Nephron progenitor cell (in vitro differentiated cells): ENCODE measurements at regions not wholly inside any gene's neighbourhood (a gene's known extent, or its start where the extent isn't known, plus 50 kb on each side); places are given as distances from the start of the nearest gene placed in this dataset.

Source experiments
- DNase-seq: peaks from one replicate; pipeline ENCODE4 v3.0.0; 2021
- H3K27ac Mint-ChIP-seq: 2 replicates; pipeline ENCODE4 v1.8.0; 2021; ENCODE audit warnings: mild to moderate bottlenecking, moderate library complexity, mixed read lengths
- H3K27me3 Mint-ChIP-seq: 2 replicates; pipeline ENCODE4 v1.8.0; 2021; ENCODE audit warnings: mild to moderate bottlenecking, low read depth, mixed read lengths; ENCODE audit not compliant: poor library complexity
- H3K36me3 Mint-ChIP-seq: 2 replicates; pipeline ENCODE4 v1.8.0; 2021; ENCODE audit warnings: low read depth, mixed read lengths
- H3K4me1 Mint-ChIP-seq: 2 replicates; pipeline ENCODE4 v1.8.0; 2021; ENCODE audit warnings: mixed read lengths
- H3K4me3 Mint-ChIP-seq: 2 replicates; pipeline ENCODE4 v1.8.0; 2021; ENCODE audit warnings: mild to moderate bottlenecking, moderate library complexity, mixed read lengths
- H3K9me3 Mint-ChIP-seq: 2 replicates; pipeline ENCODE4 v1.8.0; 2021; ENCODE audit warnings: mild to moderate bottlenecking, moderate library complexity, mixed read lengths
- TF ChIP-seq, protein P1 (sequence below): fragments of 200-600 bp; sonication (generic); IDR thresholded peaks from 2 replicates; pipeline ENCODE4 v1.5.0; 2021; ENCODE audit warnings: antibody characterized with exemption

DNA sequence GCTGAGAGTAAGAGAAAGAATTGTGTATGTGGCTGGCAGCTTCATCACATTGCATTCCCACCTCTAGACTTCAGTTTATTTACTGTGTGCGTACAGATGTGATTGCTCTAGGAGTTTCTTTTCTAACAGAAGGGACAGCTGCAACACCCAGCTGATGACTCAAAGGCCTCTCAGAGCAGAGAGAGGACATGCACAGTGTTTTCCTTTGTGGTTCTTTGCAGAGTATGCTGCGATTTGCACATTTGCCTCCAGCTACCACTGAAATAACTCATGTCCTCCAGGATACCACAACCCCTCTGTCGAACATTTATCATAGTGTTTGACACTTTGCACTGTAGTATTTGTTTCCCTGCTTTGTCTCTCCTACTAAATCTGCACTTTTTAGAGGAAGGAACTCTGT is 294.1 kb downstream of the STIM2 start:
- H3K9me3 Mint-ChIP-seq: no peaks in the 10 kb centered on the region
- DNase-seq: no peak
- H3K4me3 Mint-ChIP-seq: no peak overlapping the region
- H3K4me1 Mint-ChIP-seq: peaks cover 17% of the 10 kb centered on the region
- peaks cover 3% of the 10 kb centered on the region for H3K27me3 Mint-ChIP-seq
- no peaks in the 10 kb centered on the region for H3K36me3 Mint-ChIP-seq
- TF ChIP-seq, protein P1, sequence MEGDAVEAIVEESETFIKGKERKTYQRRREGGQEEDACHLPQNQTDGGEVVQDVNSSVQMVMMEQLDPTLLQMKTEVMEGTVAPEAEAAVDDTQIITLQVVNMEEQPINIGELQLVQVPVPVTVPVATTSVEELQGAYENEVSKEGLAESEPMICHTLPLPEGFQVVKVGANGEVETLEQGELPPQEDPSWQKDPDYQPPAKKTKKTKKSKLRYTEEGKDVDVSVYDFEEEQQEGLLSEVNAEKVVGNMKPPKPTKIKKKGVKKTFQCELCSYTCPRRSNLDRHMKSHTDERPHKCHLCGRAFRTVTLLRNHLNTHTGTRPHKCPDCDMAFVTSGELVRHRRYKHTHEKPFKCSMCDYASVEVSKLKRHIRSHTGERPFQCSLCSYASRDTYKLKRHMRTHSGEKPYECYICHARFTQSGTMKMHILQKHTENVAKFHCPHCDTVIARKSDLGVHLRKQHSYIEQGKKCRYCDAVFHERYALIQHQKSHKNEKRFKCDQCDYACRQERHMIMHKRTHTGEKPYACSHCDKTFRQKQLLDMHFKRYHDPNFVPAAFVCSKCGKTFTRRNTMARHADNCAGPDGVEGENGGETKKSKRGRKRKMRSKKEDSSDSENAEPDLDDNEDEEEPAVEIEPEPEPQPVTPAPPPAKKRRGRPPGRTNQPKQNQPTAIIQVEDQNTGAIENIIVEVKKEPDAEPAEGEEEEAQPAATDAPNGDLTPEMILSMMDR: no peak
- H3K27ac Mint-ChIP-seq: no peak overlapping the region

DNA sequence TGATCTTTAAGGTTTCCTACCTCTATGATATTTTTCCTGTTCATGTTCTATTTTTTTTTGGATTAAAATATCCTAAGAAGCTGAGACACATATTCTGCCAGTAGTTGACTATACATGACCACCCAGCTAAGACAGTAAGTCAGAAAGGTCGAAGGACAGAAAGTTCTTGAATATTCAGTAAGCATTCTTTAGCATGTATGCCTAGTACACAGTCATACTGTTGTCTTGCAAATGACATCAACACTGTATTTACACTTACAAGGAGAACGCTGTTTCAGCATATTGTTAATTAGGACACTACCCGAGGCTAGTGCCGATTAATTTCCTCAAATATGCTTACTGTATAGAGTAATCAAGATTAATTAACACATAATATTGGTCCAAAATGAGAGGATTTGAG is 300.6 kb downstream of the STIM2 start:
- no peak overlapping the region for H3K4me3 Mint-ChIP-seq
- DNase-seq: no peak
- no peak overlapping the region for H3K27ac Mint-ChIP-seq
- no peaks in the 10 kb centered on the region for H3K36me3 Mint-ChIP-seq
- H3K27me3 Mint-ChIP-seq: no peaks in the 10 kb centered on the region
- H3K4me1 Mint-ChIP-seq: no peaks in the 10 kb centered on the region
- peaks cover 4% of the 10 kb centered on the region for H3K9me3 Mint-ChIP-seq
- TF ChIP-seq, protein P1: no peak

DNA sequence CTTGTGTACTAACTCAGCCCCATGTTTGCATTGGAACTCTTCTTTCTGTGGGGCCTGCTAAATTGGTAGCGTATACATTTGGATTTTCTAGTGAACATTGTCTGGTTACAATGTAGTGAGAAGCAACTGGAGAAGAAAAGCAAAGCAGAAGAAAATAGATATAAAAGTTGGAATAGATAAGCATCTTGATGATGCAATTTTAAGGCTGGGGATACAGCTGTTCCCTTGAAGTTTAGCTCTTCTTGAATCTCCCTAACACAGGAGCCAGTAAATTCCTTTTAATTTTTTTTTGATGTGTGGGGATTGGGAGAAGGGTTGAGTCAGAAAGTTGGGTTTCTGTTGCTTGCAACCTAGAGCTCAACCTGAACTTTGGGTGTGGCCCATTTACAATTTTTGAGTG is 308.1 kb downstream of the STIM2 start:
- no peak for DNase-seq
- H3K9me3 Mint-ChIP-seq: peaks cover 4% of the 10 kb centered on the region
- TF ChIP-seq, protein P1: no peak
- no peaks in the 10 kb centered on the region for H3K4me1 Mint-ChIP-seq
- H3K4me3 Mint-ChIP-seq: no peak overlapping the region
- H3K36me3 Mint-ChIP-seq: no peaks in the 10 kb centered on the region
- no peaks in the 10 kb centered on the region for H3K27me3 Mint-ChIP-seq
- no peak overlapping the region for H3K27ac Mint-ChIP-seq

DNA sequence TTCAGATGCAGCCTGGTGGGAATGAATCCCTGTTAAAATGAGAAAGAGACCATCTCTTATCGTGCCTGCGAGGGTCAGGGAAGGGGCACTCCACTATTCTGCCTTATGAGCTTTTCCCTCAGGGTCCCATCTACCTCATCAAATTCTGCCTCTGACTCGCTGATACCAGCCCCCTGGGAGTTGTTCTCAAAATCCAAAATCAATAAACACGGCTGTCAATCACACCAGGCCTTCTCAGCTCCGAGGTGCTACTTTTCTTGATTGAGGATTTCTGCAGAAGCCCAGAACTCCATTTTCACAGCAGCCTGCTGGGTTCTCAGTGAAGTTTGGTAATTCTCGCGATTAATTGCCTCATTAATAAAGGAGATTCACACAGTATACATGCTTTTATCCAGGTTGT is 312.6 kb downstream of the STIM2 start:
- peaks cover 4% of the 10 kb centered on the region for H3K9me3 Mint-ChIP-seq
- no peaks in the 10 kb centered on the region for H3K27me3 Mint-ChIP-seq
- H3K27ac Mint-ChIP-seq: no peak overlapping the region
- H3K36me3 Mint-ChIP-seq: no peaks in the 10 kb centered on the region
- no peak for DNase-seq
- no peak overlapping the region for H3K4me3 Mint-ChIP-seq
- H3K4me1 Mint-ChIP-seq: no peaks in the 10 kb centered on the region
- TF ChIP-seq, protein P1: no peak

DNA sequence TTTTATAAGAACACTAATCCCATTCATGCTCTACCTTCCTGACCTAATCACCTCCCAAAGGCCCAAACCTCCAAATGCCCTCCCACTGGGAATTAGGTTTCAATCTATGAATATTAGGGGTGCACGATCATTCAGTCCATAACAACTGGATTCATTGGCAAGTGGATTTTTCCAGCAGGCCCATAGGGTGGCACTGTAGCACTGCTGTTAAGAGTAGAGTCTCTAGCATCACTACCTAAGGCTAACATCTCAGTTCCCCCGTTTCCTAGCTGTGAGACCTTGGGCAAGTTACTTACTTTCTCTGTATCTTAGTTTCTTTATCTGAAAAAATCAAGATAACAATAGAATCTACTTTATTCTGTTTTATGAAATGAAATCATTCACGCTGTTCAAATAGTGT is 315.8 kb downstream of the STIM2 start:
- Mint-ChIP-seq H3K27ac (no peak overlapping the region), H3K27me3 (no peaks in the 10 kb centered on the region), H3K4me3 (no peak overlapping the region), H3K9me3 (peaks cover 4% of the 10 kb centered on the region), H3K4me1 (no peaks in the 10 kb centered on the region), H3K36me3 (no peaks in the 10 kb centered on the region)
- TF ChIP-seq, protein P1: peak; percentile 29
- DNase-seq: peak; percentile 18

DNA sequence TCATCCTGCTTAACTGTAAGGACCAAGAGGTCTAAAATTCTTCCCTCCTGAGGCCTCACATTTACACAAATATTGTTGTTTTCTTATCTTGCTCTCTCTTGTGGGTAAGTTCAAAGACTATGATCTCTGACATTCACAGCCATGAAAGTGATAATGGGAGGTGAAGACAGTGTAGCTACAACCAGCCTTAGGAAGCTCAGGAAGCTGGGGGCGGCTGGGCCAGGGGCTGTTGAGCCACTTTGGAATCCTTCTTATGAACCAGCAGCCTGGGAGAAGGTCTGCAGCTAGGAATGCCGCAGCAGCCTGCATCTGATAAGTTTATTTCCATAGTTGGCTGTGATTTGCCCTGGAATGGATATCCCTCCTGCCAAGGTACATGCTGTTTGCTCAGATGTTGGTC is 316.2 kb downstream of the STIM2 start:
- H3K27ac Mint-ChIP-seq: no peak overlapping the region

More for the DNA sequence above, 316.2 kb downstream of the STIM2 start:
- no peaks in the 10 kb centered on the region for H3K36me3 Mint-ChIP-seq
- H3K4me3 Mint-ChIP-seq: no peak overlapping the region
- no peaks in the 10 kb centered on the region for H3K4me1 Mint-ChIP-seq
- TF ChIP-seq, protein P1: no peak
- H3K9me3 Mint-ChIP-seq: no peaks in the 10 kb centered on the region
- no peak for DNase-seq
- no peaks in the 10 kb centered on the region for H3K27me3 Mint-ChIP-seq
